ENCODE measurements at regions not wholly inside any gene's neighbourhood (a gene's known extent, or its start where the extent isn't known, plus 50 kb on each side); places are given as distances from the start of the nearest gene placed in this dataset.
"Not testable (repeated sequence)": the region's sequence is repeated elsewhere in the genome, so short reads cannot be mapped to it uniquely, and the experiment has no call there.

GRCh38 chr16:60087530-60087929 is 1353.4 kb upstream of the GOT2 start:
- DNase-seq, result no peak

DNA sequence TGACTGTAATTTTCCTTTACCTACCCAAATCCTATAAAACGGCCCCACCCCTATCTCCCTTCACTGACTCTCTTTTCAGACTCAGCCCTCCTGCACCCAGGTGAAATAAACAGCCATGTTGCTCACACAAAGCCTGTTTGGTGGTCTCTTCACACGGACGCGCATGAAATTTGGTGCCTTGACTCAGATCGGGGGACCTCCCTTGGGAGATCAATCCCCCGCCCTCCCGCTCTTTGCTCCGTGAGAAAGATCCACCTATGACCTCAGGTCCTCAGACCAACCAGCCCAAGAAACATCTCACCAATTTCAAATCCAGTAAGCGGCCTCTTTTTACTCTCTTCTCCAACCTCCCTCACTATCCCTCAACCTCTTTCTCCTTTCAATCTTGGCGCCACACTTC is 1344.7 kb upstream of the GOT2 start:
- not testable (repeated sequence) for DNase-seq

- DNase-seq, result no peak
Observed at GRCh38 chr16:60077861-60078260, 1343.7 kb upstream of the GOT2 start.

GRCh38 chr16:60074378-60074777 is 1340.3 kb upstream of the GOT2 start:
- DNase-seq, result no peak

DNA sequence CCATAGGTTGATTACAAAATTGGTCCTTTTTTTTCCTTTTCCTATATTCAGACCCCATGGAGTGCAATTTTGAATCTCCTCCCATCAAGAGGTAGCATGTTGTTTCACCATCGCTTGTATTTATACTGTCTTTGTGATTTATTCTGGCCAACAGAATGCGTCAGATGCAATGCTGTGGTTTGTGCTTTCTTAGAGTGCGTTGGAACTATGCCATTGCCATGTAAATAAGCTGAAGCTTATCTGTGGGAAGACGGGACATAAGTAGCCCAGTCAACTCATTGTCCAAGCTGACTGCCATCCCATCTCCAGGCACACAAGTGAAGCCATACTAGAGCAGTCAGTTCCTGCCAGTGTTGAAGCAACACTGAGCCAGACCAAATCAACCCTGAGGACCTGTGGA is 1339.3 kb upstream of the GOT2 start:
- DNase-seq, result no peak

DNA sequence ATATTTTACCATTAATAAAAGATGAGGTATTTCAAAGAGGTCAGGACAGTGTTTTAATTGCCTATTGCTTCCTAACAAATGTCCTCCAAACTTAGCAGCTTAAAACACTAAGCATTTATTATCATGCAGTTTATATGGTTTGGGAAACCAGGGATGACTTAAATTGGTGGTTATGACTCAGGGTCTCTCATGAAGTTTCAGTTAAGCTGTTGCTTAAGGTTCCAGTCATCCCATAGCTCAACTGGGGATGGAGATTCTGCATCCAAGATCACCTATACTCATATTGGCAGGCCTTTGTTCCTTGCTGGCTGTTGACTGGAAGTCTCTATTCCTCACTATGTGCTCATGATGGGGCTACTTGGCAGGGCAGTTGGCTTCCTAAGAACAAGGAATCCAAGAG is 1329.9 kb upstream of the GOT2 start:
- no peak for DNase-seq

DNA sequence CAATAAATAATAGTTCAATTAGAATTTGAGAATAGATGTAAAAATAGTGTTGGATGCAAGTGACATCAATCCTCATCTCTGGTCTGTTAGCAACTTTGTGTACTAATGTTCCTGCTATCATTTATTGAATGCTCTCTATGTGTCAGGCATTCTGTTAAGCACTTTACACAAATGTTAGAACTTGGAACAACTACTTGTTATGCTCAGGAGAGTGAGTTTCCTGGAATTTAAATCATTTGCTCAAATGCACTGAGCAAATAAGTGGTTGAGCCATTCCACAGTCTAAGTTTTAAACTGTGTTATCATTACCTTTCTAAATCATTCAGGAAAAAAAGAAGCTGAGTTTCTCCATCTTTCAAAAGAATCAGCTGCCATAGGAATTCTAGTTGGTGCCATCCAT is 1327.3 kb upstream of the GOT2 start:
- DNase-seq, result no peak

- DNase-seq, result no peak
Observed at GRCh38 chr16:60060731-60061130, 1326.6 kb upstream of the GOT2 start.

DNA sequence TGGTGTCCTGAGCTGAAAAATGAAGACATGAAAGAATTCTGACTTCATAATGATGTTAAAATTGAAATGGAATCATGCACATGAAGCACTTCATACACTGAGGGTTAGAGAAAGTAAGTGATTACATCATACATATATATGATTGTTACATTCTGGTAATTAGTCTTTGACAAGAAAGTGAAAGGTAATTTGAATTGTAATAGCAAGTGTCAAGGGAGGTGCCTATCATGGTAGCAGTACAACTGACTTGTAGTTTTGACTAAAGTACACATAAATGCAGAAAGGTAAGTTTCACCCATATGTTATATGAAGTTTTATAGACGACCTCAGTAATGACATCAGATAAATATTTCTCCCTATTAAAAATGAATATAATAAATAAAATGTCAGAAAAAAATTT is 1325.0 kb upstream of the GOT2 start:
- no peak for DNase-seq

DNA sequence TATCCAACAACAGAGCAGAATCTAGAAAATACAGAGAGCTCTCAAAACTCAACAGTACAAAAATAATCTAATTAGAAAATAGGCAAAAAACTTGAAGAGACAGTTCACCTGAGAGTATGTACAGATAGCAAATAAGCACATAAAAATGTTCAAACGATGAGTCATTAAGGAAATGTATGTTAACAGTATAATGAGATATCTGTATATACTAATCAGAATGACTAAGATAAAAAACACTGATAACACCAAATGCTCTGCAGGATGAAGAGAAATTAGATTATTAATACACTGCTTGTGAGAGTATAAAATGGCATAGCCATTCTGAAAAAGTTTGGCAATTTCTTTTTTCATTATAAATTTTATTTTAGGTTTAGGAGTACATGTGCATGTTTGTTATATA is 1307.6 kb upstream of the GOT2 start:
- DNase-seq, result no peak

- no peak for DNase-seq
Observed at GRCh38 chr16:60031740-60032139, 1297.6 kb upstream of the GOT2 start.

GRCh38 chr16:60027351-60027750 is 1293.2 kb upstream of the GOT2 start:
- no peak for DNase-seq

GRCh38 chr16:60013076-60013475 is 1279.0 kb upstream of the GOT2 start:
- no peak for DNase-seq

GRCh38 chr16:60001523-60001922 is 1267.4 kb upstream of the GOT2 start:
- no peak for DNase-seq

GRCh38 chr16:59997706-59998105 is 1263.6 kb upstream of the GOT2 start:
- DNase-seq, result no peak

GRCh38 chr16:59993101-59993500 is 1259.0 kb upstream of the GOT2 start:
- no peak for DNase-seq

GRCh38 chr16:59991171-59991570 is 1257.1 kb upstream of the GOT2 start:
- no peak for DNase-seq

DNA sequence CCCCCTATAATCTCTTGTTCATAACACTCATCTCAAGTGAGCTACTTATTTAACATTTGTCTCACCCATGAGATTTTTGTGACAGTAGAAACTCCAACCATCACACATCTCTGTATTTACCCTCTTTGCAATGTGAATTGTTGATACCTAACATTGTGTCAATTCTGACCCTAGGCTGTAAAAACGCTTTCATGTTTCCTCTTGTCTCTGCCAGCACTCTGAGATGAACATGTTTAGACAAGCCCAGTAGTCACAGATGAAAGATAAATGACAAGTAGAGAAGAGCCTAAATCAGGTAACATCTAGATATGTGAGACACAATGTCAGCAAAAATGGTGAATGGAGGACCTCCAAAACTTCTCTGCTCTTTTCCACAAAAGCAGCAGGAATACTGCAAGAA is 1254.5 kb upstream of the GOT2 start:
- no peak for DNase-seq

- DNase-seq, result no peak
Observed at GRCh38 chr16:59975953-59976352, 1241.8 kb upstream of the GOT2 start.

- DNase-seq, result no peak
Observed at GRCh38 chr16:59973966-59974365, 1239.8 kb upstream of the GOT2 start.

DNA sequence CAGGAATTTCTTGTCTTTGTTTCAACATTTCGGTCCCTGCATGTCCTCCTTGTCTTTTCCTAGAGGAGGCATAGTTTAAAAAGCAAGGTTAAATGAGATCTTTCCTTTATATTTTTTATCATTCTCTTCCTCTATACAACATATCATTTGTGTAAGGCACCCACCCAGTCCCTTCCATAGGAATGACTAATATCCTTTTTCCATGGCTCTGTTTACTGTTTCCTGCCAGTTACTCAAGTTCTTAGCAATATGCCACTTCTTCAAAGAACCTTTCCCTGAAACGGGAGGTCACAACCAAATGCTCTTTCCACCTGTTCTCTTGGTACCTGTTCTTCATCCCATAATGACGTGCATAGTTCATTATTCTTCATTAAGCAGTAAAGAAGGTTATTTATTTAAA is 1237.1 kb upstream of the GOT2 start:
- no peak for DNase-seq

GRCh38 chr16:59964232-59964924 is 1230.3 kb upstream of the GOT2 start:
- DNase-seq, result no peak

DNA sequence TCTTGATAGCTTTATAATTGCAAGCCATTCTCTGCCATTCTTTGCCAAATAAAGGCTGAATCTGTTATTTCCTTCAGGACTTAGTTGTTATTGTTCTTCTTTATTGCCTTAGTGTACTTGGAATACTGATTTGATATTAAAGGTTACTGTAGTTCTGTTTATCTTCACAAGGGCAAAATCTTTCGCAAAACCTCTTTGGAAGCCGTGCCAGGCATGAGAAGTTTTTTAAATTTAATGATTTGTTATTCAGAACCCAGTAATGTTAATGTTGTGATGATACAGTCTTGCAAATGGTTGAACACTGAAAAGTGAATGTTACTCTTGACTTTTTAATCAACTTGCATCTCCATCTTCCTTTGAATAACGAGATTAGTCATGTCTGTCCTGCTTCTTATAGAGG is 1225.2 kb upstream of the GOT2 start:
- no peak for DNase-seq

- no peak for DNase-seq
Observed at GRCh38 chr16:59950431-59950830, 1216.3 kb upstream of the GOT2 start.

GRCh38 chr16:59944041-59944440 is 1209.9 kb upstream of the GOT2 start:
- DNase-seq, result not testable (repeated sequence)

Data from T-helper 9 cell (primary cell).